ENCODE measurements at regions not wholly inside any gene's neighbourhood (a gene's known extent, or its start where the extent isn't known, plus 50 kb on each side); places are given as distances from the start of the nearest gene placed in this dataset.

- no peak overlapping the region for H3K27ac ChIP-seq
- no peaks in the 10 kb centered on the region for H3K9me3 ChIP-seq
- no peaks in the 10 kb centered on the region for H3K27me3 ChIP-seq
- H3K4me1 ChIP-seq: no peaks in the 10 kb centered on the region
- H3K36me3 ChIP-seq: no peaks in the 10 kb centered on the region
- DNase-seq: no peak
- no peak for TF ChIP-seq CTCF (IDR thresholded peaks at IDR 0.05)
- TF ChIP-seq POLR2A (IDR thresholded peaks at IDR 0.05): no peak
- no peak overlapping the region for H3K4me3 ChIP-seq
Measured at GRCh38 chr3:25971736-25972135, 181.8 kb downstream of the OXSM start.

DNA sequence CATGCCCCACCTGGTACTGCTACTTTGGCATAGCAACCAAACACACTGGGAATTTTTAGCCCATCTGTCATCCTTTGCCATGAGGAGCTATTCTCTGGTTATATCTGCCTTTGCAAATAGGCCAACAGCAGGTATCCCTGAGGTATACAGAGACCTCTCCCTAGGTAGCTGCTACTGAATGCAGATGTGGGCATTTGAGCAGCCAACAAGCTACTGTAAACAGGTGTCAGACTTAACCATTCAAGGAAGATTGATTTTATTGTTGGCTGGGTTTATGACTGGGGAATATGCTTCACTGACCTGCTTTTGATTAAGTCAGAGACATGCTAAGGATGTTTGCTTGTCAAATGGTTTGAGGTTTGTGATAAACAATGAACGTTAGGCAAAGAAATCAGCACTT lies 183.2 kb downstream of the OXSM start:
- DNase-seq: no peak
- Histone ChIP-seq H3K36me3 (no peaks in the 10 kb centered on the region), H3K9me3 (no peaks in the 10 kb centered on the region), H3K4me3 (no peak overlapping the region), H3K4me1 (no peaks in the 10 kb centered on the region), H3K27me3 (no peaks in the 10 kb centered on the region), H3K27ac (no peak overlapping the region)
- TF ChIP-seq POLR2A (IDR thresholded peaks at IDR 0.05): no peak
- TF ChIP-seq CTCF (IDR thresholded peaks at IDR 0.05): no peak

DNA sequence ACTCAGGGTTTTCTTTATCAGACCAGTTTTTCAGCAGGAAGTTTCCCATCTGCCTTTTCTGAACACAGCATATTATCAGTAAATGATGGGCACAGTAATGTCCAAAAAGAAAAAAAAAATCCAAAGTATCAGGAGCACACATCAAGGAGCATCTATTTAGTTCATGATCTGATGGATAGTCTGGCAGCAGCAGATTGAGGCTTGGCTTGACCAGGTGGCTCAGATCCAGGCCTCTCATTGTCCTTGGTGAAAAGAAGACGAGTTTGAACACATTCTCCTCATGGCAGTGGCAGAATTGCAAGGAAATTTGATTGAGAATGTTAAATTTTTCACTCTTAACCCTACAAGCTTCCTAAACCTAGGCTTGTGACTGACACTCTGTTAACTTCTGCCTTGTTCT lies 192.9 kb downstream of the OXSM start:
- Histone ChIP-seq H3K27ac (no peak overlapping the region), H3K4me1 (no peaks in the 10 kb centered on the region), H3K9me3 (no peaks in the 10 kb centered on the region), H3K27me3 (no peaks in the 10 kb centered on the region), H3K36me3 (no peaks in the 10 kb centered on the region), H3K4me3 (no peak overlapping the region)
- no peak for TF ChIP-seq POLR2A (IDR thresholded peaks at IDR 0.05)
- no peak for TF ChIP-seq CTCF (IDR thresholded peaks at IDR 0.05)
- no peak for DNase-seq

DNA sequence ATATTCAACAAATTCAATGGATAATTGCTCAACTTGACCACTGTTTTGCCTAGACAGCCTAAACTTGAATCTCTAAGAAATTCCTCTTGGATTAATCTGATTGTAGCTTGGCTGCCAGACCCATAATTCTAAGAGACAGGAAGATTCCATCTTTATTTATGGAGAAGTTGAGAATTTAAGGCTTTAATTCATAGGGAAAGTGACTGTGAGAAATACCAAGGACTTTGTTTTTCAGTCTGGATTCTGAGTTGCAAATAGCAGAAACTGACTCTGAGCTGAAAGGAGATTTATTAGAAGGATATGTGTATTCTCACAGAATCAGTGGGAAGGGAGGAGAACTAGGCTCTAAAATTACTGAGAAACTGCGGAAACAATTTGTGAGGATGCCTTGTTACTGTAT lies 195.7 kb downstream of the OXSM start:
- Histone ChIP-seq H3K9me3 (no peaks in the 10 kb centered on the region), H3K27me3 (no peaks in the 10 kb centered on the region), H3K27ac (no peak overlapping the region), H3K4me3 (no peak overlapping the region), H3K4me1 (no peaks in the 10 kb centered on the region), H3K36me3 (no peaks in the 10 kb centered on the region)
- TF ChIP-seq CTCF (IDR thresholded peaks at IDR 0.05) (no peak), POLR2A (IDR thresholded peaks at IDR 0.05) (no peak)
- no peak for DNase-seq

DNA sequence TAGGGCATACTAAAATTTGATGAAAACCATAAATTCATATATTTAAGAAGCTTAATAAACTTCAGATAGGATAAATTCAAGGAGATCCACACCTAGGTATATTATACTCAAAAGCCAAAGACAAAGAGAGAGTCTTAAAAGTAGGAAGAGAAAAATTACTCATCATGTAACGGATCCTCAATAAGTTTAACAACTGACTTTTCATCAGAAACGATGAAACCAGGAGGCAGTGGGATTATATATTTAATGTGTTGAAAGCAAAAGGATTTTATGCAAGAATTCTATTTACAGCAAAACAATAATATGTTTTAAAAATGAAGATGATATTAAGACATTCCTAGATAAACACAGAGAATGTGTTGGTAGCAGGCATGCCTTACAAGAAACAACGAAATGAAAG lies 202.7 kb downstream of the OXSM start:
- DNase-seq: no peak
- TF ChIP-seq CTCF (IDR thresholded peaks at IDR 0.05): no peak
- no peaks in the 10 kb centered on the region for H3K4me1 ChIP-seq
- H3K27ac ChIP-seq: no peak overlapping the region
- no peak overlapping the region for H3K4me3 ChIP-seq
- peaks cover 0 to 10% (median 0%) of the 10 kb centered on the region in 4 donors for H3K9me3 ChIP-seq
- no peaks in the 10 kb centered on the region for H3K27me3 ChIP-seq
- H3K36me3 ChIP-seq: no peaks in the 10 kb centered on the region

DNA sequence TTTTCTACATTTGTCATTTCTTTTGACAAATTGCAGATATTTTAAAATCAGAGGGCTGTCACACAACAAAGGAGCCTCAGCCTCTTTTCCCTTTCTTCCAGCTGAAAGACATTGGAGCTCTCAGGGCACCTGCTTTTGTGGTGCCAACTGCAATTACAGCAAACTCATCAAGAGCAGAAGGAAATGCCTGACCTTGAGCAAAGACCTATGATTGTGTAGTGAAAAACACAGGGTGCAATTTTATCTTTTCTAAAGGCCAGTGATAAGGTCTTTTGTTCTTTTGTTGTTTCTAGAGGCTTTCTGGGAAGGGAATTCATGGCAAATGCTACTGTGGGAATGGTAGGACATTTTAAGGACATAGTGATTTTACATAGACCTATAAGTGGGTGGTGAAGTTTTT lies 214.3 kb downstream of the OXSM start:
- TF ChIP-seq POLR2A (IDR thresholded peaks at IDR 0.05) (no peak), CTCF (IDR thresholded peaks at IDR 0.05) (no peak)
- Histone ChIP-seq H3K36me3 (no peaks in the 10 kb centered on the region), H3K4me3 (no peak overlapping the region), H3K4me1 (no peaks in the 10 kb centered on the region), H3K27me3 (no peaks in the 10 kb centered on the region), H3K9me3 (no peaks in the 10 kb centered on the region), H3K27ac (no peak overlapping the region)
- no peak for DNase-seq
